Naive B cell (primary cell): ENCODE measurements at regions not wholly inside any gene's neighbourhood (a gene's known extent, or its start where the extent isn't known, plus 50 kb on each side); places are given as distances from the start of the nearest gene placed in this dataset.

Source experiments
- ATAC-seq, 2 donors: fragments of 150-1000 bp; cut with Tn5 transposase; 2 replicates each; pipeline ENCODE4 v1.10.0; 2021; ENCODE audit warnings: low read depth in 2 of 2, mild to moderate bottlenecking in 2 of 2, moderate library complexity in 2 of 2
- DNase-seq: peaks from one replicate; pipeline ENCODE4 v3.0.0; 2022
- H3K27ac Mint-ChIP-seq, 6 donors: one replicate each; pipeline ENCODE4 v1.8.0; 2020 to 2022; ENCODE audit warnings: mild to moderate bottlenecking in 6 of 6, mixed read lengths in 6 of 6, moderate library complexity in 5 of 6, inconsistent platforms in 2 of 6
- H3K27me3 Mint-ChIP-seq, 3 donors: one replicate each; pipeline ENCODE4 v1.8.0; 2021 to 2022; ENCODE audit warnings: mixed read lengths in 3 of 3, mild to moderate bottlenecking in 1 of 3
- H3K36me3 Mint-ChIP-seq, 2 donors: one replicate each; pipeline ENCODE4 v1.8.0; 2020 to 2022; ENCODE audit warnings: mixed read lengths in 2 of 2, inconsistent platforms in 1 of 2, mild to moderate bottlenecking in 1 of 2
- H3K4me1 Mint-ChIP-seq, 3 donors: one replicate each; pipeline ENCODE4 v1.8.0; 2020 to 2022; ENCODE audit warnings: mixed read lengths in 3 of 3, inconsistent platforms in 1 of 3, mild to moderate bottlenecking in 1 of 3, moderate library complexity in 1 of 3
- H3K4me3 Mint-ChIP-seq, 8 donors: one replicate each; pipeline ENCODE4 v1.8.0; 2020 to 2022; ENCODE audit warnings: mild to moderate bottlenecking in 8 of 8, mixed read lengths in 8 of 8, moderate library complexity in 8 of 8, inconsistent platforms in 2 of 8
- H3K9me3 Mint-ChIP-seq, 7 donors: one replicate each; pipeline ENCODE4 v1.8.0; 2020 to 2022; ENCODE audit warnings: mixed read lengths in 7 of 7, mild to moderate bottlenecking in 5 of 7, inconsistent platforms in 2 of 7, moderate library complexity in 1 of 7

- DNase-seq (no peak), ATAC-seq (no peak)
- H3K27me3 Mint-ChIP-seq = no peaks in the 10 kb centered on the region
- no peaks in the 10 kb centered on the region for H3K36me3 Mint-ChIP-seq
- peaks cover 3 to 5% (median 4%) of the 10 kb centered on the region in 3 donors for H3K4me1 Mint-ChIP-seq
- peaks cover 0 to 16% (median 4%) of the 10 kb centered on the region in 7 donors for H3K9me3 Mint-ChIP-seq
- H3K27ac Mint-ChIP-seq = no peak overlapping the region
- H3K4me3 Mint-ChIP-seq = no peak overlapping the region
These were observed 68.8 kb upstream of the INHBA start for GRCh38 chr7:41771717-41772116.

DNA sequence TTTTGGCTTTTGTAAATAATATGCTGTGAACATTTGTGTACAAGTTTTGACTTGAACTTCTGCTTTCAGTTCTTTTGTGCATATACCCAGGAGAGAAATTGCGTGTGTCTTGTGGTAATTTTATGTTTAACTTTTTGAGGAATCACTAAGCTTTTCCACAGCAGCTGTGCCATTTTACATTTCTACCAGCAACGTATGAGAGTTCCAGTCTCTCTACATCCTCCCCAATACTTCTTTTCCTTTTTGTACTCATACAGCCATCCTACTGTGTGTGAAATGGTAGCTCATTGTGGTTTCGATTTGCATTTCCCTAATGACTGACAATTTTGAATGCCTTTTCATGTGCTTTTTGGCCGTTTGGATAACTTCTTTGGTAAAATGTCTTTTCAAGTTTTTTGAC, 66.3 kb upstream of the INHBA start:
- no peak for DNase-seq
- no peaks in the 10 kb centered on the region for H3K36me3 Mint-ChIP-seq
- peaks cover 0 to 16% (median 7%) of the 10 kb centered on the region in 7 donors for H3K9me3 Mint-ChIP-seq
- ATAC-seq = no peak
- H3K27ac Mint-ChIP-seq = no peak overlapping the region
- no peak overlapping the region for H3K4me3 Mint-ChIP-seq
- peaks cover 3 to 5% (median 4%) of the 10 kb centered on the region in 3 donors for H3K4me1 Mint-ChIP-seq
- no peaks in the 10 kb centered on the region for H3K27me3 Mint-ChIP-seq

- Mint-ChIP-seq H3K9me3 (peaks cover 0 to 13% (median 4%) of the 10 kb centered on the region in 7 donors), H3K36me3 (peaks cover 6 to 7% of the 10 kb centered on the region in 2 donors), H3K27ac (peak overlapping the region in 1 of 6 donors; percentile 38), H3K4me3 (no peak overlapping the region), H3K27me3 (peaks cover 0 to 8% (median 0%) of the 10 kb centered on the region in 3 donors), H3K4me1 (no peaks in the 10 kb centered on the region)
- DNase-seq (no peak), ATAC-seq (no peak)
These were observed 60.7 kb upstream of the INHBA start for GRCh38 chr7:41763626-41764025.

GRCh38 chr7:41762641-41763040, 59.8 kb upstream of the INHBA start:
- Mint-ChIP-seq H3K9me3 (peaks cover 0 to 23% (median 4%) of the 10 kb centered on the region in 7 donors), H3K4me1 (no peaks in the 10 kb centered on the region), H3K27ac (no peak overlapping the region), H3K4me3 (no peak overlapping the region), H3K27me3 (peaks cover 0 to 8% (median 0%) of the 10 kb centered on the region in 3 donors), H3K36me3 (peaks cover 6 to 7% of the 10 kb centered on the region in 2 donors)
- no peak for DNase-seq
- no peak for ATAC-seq

DNA sequence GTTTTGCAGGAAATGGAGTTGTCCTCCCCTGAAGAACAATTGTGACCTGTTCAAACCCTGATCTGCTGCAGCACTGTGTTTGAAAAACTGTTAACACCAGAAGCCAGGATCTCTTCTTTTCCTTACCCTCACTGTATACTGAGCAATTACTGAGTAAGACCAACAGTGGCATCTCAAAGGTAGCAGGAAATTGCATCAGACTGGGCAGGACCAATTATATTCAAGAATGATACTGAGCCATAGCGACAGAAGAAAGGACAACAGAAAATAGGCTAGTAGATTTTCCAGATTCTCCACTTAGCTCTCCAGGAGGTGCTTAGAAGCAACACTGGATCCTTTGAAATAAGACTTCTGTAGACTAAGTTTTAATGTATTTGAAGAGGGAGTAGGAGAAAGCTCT, 57.4 kb upstream of the INHBA start:
- H3K4me3 Mint-ChIP-seq = no peak overlapping the region
- H3K36me3 Mint-ChIP-seq = peaks cover 7 to 13% of the 10 kb centered on the region in 2 donors
- no peaks in the 10 kb centered on the region for H3K4me1 Mint-ChIP-seq
- H3K9me3 Mint-ChIP-seq = peaks cover 3 to 42% (median 11%) of the 10 kb centered on the region in 7 donors
- ATAC-seq (no peak), DNase-seq (no peak)
- no peak overlapping the region for H3K27ac Mint-ChIP-seq
- H3K27me3 Mint-ChIP-seq = peaks cover 0 to 8% (median 0%) of the 10 kb centered on the region in 3 donors

DNA sequence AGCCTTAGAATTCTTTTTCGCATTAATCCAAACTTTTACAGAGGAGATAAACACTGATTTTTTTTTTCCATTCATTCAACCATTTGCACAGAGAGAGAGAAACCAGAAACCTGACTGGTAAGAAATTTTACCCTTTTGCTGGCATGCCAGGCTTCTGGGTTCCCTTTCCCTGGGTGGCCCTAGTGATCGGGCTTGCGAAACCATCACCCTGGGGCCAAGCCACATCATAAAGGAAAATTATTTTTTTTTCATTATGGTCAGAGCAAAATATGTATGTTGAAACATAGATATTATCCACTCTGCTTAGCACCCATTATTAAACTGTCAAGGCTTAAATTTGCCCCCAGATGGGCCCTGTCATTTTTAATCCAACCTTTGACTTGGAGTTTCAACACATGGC, 55.4 kb upstream of the INHBA start:
- peaks cover 0 to 8% (median 0%) of the 10 kb centered on the region in 3 donors for H3K27me3 Mint-ChIP-seq
- DNase-seq (no peak), ATAC-seq (no peak)
- H3K4me3 Mint-ChIP-seq = no peak overlapping the region
- no peak overlapping the region for H3K27ac Mint-ChIP-seq
- peaks cover 4 to 13% of the 10 kb centered on the region in 2 donors for H3K36me3 Mint-ChIP-seq
- H3K4me1 Mint-ChIP-seq = no peaks in the 10 kb centered on the region
- H3K9me3 Mint-ChIP-seq = peaks cover 4 to 52% (median 20%) of the 10 kb centered on the region in 7 donors

DNA sequence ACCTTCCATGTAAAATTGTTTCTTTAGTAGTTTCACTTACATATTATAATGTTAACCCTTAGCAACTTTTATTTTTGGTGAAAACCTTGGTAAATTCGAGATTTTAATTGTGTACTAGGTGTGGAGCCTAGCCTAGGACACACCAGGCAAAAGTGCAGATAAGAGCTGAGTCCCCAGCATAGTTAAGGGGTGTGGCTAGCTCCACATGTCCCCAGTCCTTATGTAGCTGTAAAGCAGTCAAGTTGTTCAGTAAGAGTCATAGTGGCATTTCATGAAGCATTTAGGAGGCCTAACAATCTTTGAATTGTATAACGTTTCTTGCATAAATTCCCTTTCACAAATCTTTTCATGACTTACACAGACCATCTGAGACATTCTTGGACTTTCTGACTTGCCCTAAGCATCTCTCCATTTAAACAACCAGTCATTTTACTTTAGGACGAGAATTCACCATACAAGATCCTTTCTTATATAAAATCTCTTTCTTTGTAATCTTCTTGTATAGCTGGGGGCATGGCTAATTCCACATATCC, 53.8 kb upstream of the INHBA start:
- ATAC-seq (no peak), DNase-seq (no peak)
- Mint-ChIP-seq H3K27me3 (peaks cover 0 to 8% (median 0%) of the 10 kb centered on the region in 3 donors), H3K4me3 (no peak overlapping the region), H3K27ac (no peak overlapping the region), H3K4me1 (peaks cover 0 to 4% (median 0%) of the 10 kb centered on the region in 3 donors), H3K36me3 (peaks cover 8 to 18% of the 10 kb centered on the region in 2 donors), H3K9me3 (peaks cover 4 to 56% (median 20%) of the 10 kb centered on the region in 7 donors)

DNA sequence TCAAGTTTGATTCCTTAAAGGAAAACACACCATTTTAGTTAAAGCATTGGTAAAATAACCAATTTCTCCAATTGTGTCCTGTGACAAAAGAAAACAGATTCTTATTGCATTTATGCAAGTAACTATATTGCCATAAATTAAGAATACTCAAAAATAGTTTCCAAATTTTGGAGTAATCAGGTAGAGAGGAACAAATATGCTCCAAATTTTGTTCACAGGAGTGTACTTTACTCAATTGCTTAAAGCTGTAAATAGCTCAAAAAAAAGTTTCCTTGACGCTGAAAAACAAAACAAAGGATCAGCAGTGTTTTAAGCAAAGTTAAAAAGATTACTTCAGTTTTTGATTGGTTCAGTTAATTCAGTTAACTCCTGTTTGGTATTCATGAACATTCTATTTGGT, 52.2 kb upstream of the INHBA start:
- DNase-seq (no peak), ATAC-seq (no peak)
- H3K4me3 Mint-ChIP-seq = no peak overlapping the region

DNA sequence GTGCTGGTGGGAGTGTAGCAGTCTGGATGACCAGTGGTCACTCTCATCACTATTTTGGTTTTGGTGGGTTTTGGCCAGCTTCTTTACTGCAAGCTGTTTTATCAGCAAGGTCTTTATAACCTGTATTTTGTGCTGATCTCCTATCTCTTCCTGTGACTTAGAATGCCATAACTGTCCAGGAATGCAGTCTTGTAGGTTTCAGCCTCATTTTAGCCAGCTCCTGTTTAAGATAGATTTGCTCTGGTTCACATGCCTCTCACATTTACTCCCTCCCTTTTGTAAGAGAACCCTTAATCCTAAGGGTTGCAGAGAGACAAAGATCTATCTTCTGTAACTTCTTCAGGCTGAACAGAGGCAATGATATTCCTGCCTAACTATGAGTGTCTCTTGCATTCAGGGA, 51.2 kb upstream of the INHBA start:
- H3K27ac Mint-ChIP-seq = peak overlapping the region in 1 of 6 donors; percentile 16
- peaks cover 8 to 12% of the 10 kb centered on the region in 2 donors for H3K36me3 Mint-ChIP-seq
- ATAC-seq (no peak), DNase-seq (no peak)
- H3K27me3 Mint-ChIP-seq = peaks cover 0 to under 1% (median 0%) of the 10 kb centered on the region in 3 donors
- peaks cover 0 to 4% (median 0%) of the 10 kb centered on the region in 3 donors for H3K4me1 Mint-ChIP-seq
- no peak overlapping the region for H3K4me3 Mint-ChIP-seq
- peaks cover 4 to 53% (median 20%) of the 10 kb centered on the region in 7 donors for H3K9me3 Mint-ChIP-seq

More for the DNA sequence above, 52.2 kb upstream of the INHBA start:
- H3K36me3 Mint-ChIP-seq = peaks cover 8 to 12% of the 10 kb centered on the region in 2 donors
- H3K27me3 Mint-ChIP-seq = peaks cover 0 to 8% (median 0%) of the 10 kb centered on the region in 3 donors
- H3K4me1 Mint-ChIP-seq = peaks cover 0 to 4% (median 0%) of the 10 kb centered on the region in 3 donors
- H3K27ac Mint-ChIP-seq = no peak overlapping the region
- H3K9me3 Mint-ChIP-seq = peaks cover 4 to 56% (median 20%) of the 10 kb centered on the region in 7 donors
